GM23338 (cell line): ENCODE measurements at regions not wholly inside any gene's neighbourhood (a gene's known extent, or its start where the extent isn't known, plus 50 kb on each side); places are given as distances from the start of the nearest gene placed in this dataset.

ENCODE experiments used
- ATAC-seq: fragments of 200-7000 bp; cut with Tn5 transposase; 3 replicates; pipeline ENCODE4 v1.9.1; 2020
- DNase-seq: peaks from one replicate; pipeline ENCODE4 v3.0.0-alpha.2; 2015; ENCODE audit warnings: low spot score
- H2AFZ ChIP-seq: fragments of 200-600 bp; sonication (generic); 2 replicates; pipeline ENCODE4 v1.8.0; 2016; ENCODE audit warnings: antibody characterized with exemption, mild to moderate bottlenecking, moderate library complexity
- H3F3A ChIP-seq: fragments of 200-600 bp; sonication (generic); replicated peaks from 2 replicates; pipeline ENCODE4 v1.8.0; 2017; ENCODE audit warnings: antibody characterized with exemption, mixed run types, low read depth
- H3K27ac ChIP-seq: fragments of 200-600 bp; sonication (generic); 2 replicates; pipeline ENCODE4 v1.6.1; 2016; ENCODE audit warnings: low read depth
- H3K27me3 ChIP-seq: fragments of 200-600 bp; sonication (generic); 2 replicates; pipeline ENCODE4 v1.8.0; 2016; ENCODE audit warnings: mild to moderate bottlenecking, mixed run types, moderate library complexity; ENCODE audit not compliant: insufficient read depth
- H3K36me3 ChIP-seq: fragments of 200-600 bp; sonication (generic); 2 replicates; pipeline ENCODE4 v1.8.0; 2016; ENCODE audit warnings: mild to moderate bottlenecking; ENCODE audit not compliant: insufficient read depth
- H3K4me1 ChIP-seq: fragments of 200-600 bp; sonication (generic); 2 replicates; pipeline ENCODE4 v1.8.0; 2016; ENCODE audit warnings: mild to moderate bottlenecking, moderate library complexity; ENCODE audit not compliant: insufficient read depth
- H3K4me2 ChIP-seq: fragments of 200-600 bp; sonication (generic); 2 replicates; pipeline ENCODE4 v1.7.1; 2017; ENCODE audit warnings: mixed run types
- H3K4me3 ChIP-seq: fragments of 200-600 bp; sonication (generic); 2 replicates; pipeline ENCODE4 v1.6.1; 2016; ENCODE audit warnings: mixed run types
- H3K79me2 ChIP-seq: fragments of 200-600 bp; sonication (generic); replicated peaks from 2 replicates; pipeline ENCODE4 v1.8.0; 2017; ENCODE audit warnings: mild to moderate bottlenecking; ENCODE audit not compliant: insufficient read depth
- H3K9me2 ChIP-seq: fragments of 200-600 bp; sonication (generic); 2 replicates; pipeline ENCODE4 v1.8.0; 2017; ENCODE audit not compliant: insufficient read depth
- H4K20me1 ChIP-seq: fragments of 200-600 bp; sonication (generic); replicated peaks from 2 replicates; pipeline ENCODE4 v1.8.0; 2017; ENCODE audit warnings: mild to moderate bottlenecking; ENCODE audit not compliant: insufficient read depth
- H3K27ac Mint-ChIP-seq: 2 replicates; pipeline ENCODE4 v1.8.0; 2020; ENCODE audit warnings: inconsistent platforms, mild to moderate bottlenecking, moderate library complexity, mixed read lengths
- H3K27me3 Mint-ChIP-seq: 3 replicates; pipeline ENCODE4 v1.8.0; 2022; ENCODE audit warnings: low read depth, mild to moderate bottlenecking, moderate library complexity, mixed read lengths, inconsistent platforms; ENCODE audit not compliant: insufficient read depth, poor library complexity
- H3K36me3 Mint-ChIP-seq: 3 replicates; pipeline ENCODE4 v1.8.0; 2021; ENCODE audit warnings: low read depth, mild to moderate bottlenecking, inconsistent platforms, moderate library complexity, mixed read lengths
- H3K4me1 Mint-ChIP-seq: 3 replicates; pipeline ENCODE4 v1.8.0; 2020; ENCODE audit warnings: mild to moderate bottlenecking, inconsistent platforms, mixed read lengths
- H3K4me3 Mint-ChIP-seq: 3 replicates; pipeline ENCODE4 v1.8.0; 2021; ENCODE audit warnings: moderate library complexity, mild to moderate bottlenecking, inconsistent platforms, mixed read lengths
- H3K9me3 Mint-ChIP-seq: 3 replicates; pipeline ENCODE4 v1.8.0; 2020; ENCODE audit warnings: moderate library complexity, mild to moderate bottlenecking, inconsistent platforms, mixed read lengths
- CREB1 ChIP-seq: fragments of 250-450 bp; sonication (Bioruptor Pico); IDR thresholded peaks from 2 replicates; pipeline ENCODE4 v1.5.0; 2020; ENCODE audit warnings: low read depth, mild to moderate bottlenecking, moderate library complexity
- EZH2 ChIP-seq: fragments of 200-600 bp; sonication (generic); IDR thresholded peaks from one replicate; pipeline ENCODE4 v1.8.0; 2017; ENCODE audit warnings: antibody characterized with exemption, mild to moderate bottlenecking, low read depth; ENCODE audit not compliant: unreplicated experiment
- EZH2phosphoT487 ChIP-seq: fragments of 200-600 bp; sonication (generic); IDR thresholded peaks from one replicate; pipeline ENCODE4 v1.8.1; 2018; ENCODE audit warnings: antibody characterized with exemption; ENCODE audit not compliant: unreplicated experiment
- JUNB ChIP-seq: IDR thresholded peaks from one replicate; pipeline ENCODE4 v1.6.1; 2016; ENCODE audit warnings: antibody characterized with exemption; ENCODE audit not compliant: unreplicated experiment
- NANOG ChIP-seq: IDR thresholded peaks from 2 replicates; pipeline ENCODE4 v1.6.1; 2016; ENCODE audit warnings: antibody characterized with exemption, borderline replicate concordance
- POLR2AphosphoS5 ChIP-seq: IDR thresholded peaks from 2 replicates; pipeline ENCODE4 v1.6.1; 2016; ENCODE audit warnings: antibody characterized with exemption, low read depth
- STAT1 ChIP-seq: IDR thresholded peaks from one replicate; pipeline ENCODE4 v1.6.1; 2016; ENCODE audit warnings: antibody characterized with exemption; ENCODE audit not compliant: unreplicated experiment
- ZNF114 ChIP-seq: fragments of 250-450 bp; sonication (Bioruptor Pico); IDR thresholded peaks from 2 replicates; pipeline ENCODE4 v1.5.0; 2020; ENCODE audit warnings: mild to moderate bottlenecking, moderate library complexity
- ZNF331 ChIP-seq: fragments of 250-450 bp; sonication (Bioruptor Pico); IDR thresholded peaks from 2 replicates; pipeline ENCODE4 v1.5.0; 2020; ENCODE audit warnings: low read depth, mild to moderate bottlenecking, moderate library complexity
- TF ChIP-seq, protein P1 (sequence below): fragments of 250-450 bp; sonication (Bioruptor Pico); IDR thresholded peaks from 2 replicates; pipeline ENCODE4 v1.5.0; 2020; ENCODE audit warnings: mild to moderate bottlenecking, moderate library complexity
- TF ChIP-seq, protein P2 (sequence below): IDR thresholded peaks from 2 replicates; pipeline ENCODE4 v1.6.1; 2016; ENCODE audit warnings: antibody characterized with exemption
- TF ChIP-seq, protein P3 (sequence below), 2 experiments: fragments of 200-600 bp in 1 of 2; sonication (generic) in 1 of 2; conservative IDR thresholded peaks; 2 replicates each; pipeline versions ENCODE4 v1.5.1 to v1.6.1; 2016 to 2017; ENCODE audit warnings: antibody characterized with exemption in 2 of 2, low read depth in 2 of 2, mild to moderate bottlenecking in 2 of 2, moderate library complexity in 1 of 2
- TF ChIP-seq, protein P4 (sequence below): IDR thresholded peaks from one replicate; pipeline ENCODE4 v1.6.1; 2018; ENCODE audit warnings: antibody characterized with exemption; ENCODE audit not compliant: unreplicated experiment

- Histone ChIP-seq H3K27me3 (no peaks in the 10 kb centered on the region), H3K4me2 (no peak overlapping the region), H3K36me3 (no peaks in the 10 kb centered on the region), H3K9me2 (no peaks in the 10 kb centered on the region), H3K4me3 (no peak overlapping the region), H4K20me1 (no peaks in the 10 kb centered on the region), H2AFZ (no peak overlapping the region), H3K79me2 (no peaks in the 10 kb centered on the region), H3F3A (no peaks in the 10 kb centered on the region), H3K4me1 (peaks cover 13% of the 10 kb centered on the region), H3K27ac (no peak overlapping the region)
- DNase-seq (no peak), ATAC-seq (no peak)
- no peaks in the 10 kb centered on the region for H3K36me3 Mint-ChIP-seq
- no peak overlapping the region for H3K27ac Mint-ChIP-seq
- no peaks in the 10 kb centered on the region for H3K27me3 Mint-ChIP-seq
- TF ChIP-seq JUNB (no peak), EZH2phosphoT487 (no peak), ZNF331 (CRISPR knock-in tag) (no peak), STAT1 (no peak), EZH2 (no peak), CREB1 (CRISPR knock-in tag) (no peak), ZNF114 (CRISPR knock-in tag) (no peak), POLR2AphosphoS5 (no peak), NANOG (no peak)
- TF ChIP-seq, protein P1, sequence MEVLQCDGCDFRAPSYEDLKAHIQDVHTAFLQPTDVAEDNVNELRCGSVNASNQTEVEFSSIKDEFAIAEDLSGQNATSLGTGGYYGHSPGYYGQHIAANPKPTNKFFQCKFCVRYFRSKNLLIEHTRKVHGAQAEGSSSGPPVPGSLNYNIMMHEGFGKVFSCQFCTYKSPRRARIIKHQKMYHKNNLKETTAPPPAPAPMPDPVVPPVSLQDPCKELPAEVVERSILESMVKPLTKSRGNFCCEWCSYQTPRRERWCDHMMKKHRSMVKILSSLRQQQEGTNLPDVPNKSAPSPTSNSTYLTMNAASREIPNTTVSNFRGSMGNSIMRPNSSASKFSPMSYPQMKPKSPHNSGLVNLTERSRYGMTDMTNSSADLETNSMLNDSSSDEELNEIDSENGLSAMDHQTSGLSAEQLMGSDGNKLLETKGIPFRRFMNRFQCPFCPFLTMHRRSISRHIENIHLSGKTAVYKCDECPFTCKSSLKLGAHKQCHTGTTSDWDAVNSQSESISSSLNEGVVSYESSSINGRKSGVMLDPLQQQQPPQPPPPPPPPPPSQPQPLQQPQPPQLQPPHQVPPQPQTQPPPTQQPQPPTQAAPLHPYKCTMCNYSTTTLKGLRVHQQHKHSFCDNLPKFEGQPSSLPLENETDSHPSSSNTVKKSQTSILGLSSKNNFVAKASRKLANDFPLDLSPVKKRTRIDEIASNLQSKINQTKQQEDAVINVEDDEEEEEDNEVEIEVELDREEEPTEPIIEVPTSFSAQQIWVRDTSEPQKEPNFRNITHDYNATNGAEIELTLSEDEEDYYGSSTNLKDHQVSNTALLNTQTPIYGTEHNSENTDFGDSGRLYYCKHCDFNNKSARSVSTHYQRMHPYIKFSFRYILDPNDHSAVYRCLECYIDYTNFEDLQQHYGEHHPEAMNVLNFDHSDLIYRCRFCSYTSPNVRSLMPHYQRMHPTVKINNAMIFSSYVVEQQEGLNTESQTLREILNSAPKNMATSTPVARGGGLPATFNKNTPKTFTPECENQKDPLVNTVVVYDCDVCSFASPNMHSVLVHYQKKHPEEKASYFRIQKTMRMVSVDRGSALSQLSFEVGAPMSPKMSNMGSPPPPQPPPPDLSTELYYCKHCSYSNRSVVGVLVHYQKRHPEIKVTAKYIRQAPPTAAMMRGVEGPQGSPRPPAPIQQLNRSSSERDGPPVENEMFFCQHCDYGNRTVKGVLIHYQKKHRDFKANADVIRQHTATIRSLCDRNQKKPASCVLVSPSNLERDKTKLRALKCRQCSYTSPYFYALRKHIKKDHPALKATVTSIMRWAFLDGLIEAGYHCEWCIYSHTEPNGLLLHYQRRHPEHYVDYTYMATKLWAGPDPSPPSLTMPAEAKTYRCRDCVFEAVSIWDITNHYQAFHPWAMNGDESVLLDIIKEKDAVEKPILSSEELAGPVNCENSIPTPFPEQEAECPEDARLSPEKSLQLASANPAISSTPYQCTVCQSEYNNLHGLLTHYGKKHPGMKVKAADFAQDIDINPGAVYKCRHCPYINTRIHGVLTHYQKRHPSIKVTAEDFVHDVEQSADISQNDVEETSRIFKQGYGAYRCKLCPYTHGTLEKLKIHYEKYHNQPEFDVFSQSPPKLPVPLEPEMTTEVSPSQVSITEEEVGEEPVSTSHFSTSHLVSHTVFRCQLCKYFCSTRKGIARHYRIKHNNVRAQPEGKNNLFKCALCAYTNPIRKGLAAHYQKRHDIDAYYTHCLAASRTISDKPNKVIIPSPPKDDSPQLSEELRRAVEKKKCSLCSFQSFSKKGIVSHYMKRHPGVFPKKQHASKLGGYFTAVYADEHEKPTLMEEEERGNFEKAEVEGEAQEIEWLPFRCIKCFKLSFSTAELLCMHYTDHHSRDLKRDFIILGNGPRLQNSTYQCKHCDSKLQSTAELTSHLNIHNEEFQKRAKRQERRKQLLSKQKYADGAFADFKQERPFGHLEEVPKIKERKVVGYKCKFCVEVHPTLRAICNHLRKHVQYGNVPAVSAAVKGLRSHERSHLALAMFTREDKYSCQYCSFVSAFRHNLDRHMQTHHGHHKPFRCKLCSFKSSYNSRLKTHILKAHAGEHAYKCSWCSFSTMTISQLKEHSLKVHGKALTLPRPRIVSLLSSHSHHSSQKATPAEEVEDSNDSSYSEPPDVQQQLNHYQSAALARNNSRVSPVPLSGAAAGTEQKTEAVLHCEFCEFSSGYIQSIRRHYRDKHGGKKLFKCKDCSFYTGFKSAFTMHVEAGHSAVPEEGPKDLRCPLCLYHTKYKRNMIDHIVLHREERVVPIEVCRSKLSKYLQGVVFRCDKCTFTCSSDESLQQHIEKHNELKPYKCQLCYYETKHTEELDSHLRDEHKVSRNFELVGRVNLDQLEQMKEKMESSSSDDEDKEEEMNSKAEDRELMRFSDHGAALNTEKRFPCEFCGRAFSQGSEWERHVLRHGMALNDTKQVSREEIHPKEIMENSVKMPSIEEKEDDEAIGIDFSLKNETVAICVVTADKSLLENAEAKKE (CRISPR knock-in tag), result no peak
- TF ChIP-seq, protein P2, sequence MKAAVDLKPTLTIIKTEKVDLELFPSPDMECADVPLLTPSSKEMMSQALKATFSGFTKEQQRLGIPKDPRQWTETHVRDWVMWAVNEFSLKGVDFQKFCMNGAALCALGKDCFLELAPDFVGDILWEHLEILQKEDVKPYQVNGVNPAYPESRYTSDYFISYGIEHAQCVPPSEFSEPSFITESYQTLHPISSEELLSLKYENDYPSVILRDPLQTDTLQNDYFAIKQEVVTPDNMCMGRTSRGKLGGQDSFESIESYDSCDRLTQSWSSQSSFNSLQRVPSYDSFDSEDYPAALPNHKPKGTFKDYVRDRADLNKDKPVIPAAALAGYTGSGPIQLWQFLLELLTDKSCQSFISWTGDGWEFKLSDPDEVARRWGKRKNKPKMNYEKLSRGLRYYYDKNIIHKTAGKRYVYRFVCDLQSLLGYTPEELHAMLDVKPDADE, result no peak
- TF ChIP-seq, protein P3, sequence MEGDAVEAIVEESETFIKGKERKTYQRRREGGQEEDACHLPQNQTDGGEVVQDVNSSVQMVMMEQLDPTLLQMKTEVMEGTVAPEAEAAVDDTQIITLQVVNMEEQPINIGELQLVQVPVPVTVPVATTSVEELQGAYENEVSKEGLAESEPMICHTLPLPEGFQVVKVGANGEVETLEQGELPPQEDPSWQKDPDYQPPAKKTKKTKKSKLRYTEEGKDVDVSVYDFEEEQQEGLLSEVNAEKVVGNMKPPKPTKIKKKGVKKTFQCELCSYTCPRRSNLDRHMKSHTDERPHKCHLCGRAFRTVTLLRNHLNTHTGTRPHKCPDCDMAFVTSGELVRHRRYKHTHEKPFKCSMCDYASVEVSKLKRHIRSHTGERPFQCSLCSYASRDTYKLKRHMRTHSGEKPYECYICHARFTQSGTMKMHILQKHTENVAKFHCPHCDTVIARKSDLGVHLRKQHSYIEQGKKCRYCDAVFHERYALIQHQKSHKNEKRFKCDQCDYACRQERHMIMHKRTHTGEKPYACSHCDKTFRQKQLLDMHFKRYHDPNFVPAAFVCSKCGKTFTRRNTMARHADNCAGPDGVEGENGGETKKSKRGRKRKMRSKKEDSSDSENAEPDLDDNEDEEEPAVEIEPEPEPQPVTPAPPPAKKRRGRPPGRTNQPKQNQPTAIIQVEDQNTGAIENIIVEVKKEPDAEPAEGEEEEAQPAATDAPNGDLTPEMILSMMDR (conservative IDR thresholded peaks at IDR 0.05; ENCODE audit: low read depth in 2 of 2), result no peak
- TF ChIP-seq, protein P4, sequence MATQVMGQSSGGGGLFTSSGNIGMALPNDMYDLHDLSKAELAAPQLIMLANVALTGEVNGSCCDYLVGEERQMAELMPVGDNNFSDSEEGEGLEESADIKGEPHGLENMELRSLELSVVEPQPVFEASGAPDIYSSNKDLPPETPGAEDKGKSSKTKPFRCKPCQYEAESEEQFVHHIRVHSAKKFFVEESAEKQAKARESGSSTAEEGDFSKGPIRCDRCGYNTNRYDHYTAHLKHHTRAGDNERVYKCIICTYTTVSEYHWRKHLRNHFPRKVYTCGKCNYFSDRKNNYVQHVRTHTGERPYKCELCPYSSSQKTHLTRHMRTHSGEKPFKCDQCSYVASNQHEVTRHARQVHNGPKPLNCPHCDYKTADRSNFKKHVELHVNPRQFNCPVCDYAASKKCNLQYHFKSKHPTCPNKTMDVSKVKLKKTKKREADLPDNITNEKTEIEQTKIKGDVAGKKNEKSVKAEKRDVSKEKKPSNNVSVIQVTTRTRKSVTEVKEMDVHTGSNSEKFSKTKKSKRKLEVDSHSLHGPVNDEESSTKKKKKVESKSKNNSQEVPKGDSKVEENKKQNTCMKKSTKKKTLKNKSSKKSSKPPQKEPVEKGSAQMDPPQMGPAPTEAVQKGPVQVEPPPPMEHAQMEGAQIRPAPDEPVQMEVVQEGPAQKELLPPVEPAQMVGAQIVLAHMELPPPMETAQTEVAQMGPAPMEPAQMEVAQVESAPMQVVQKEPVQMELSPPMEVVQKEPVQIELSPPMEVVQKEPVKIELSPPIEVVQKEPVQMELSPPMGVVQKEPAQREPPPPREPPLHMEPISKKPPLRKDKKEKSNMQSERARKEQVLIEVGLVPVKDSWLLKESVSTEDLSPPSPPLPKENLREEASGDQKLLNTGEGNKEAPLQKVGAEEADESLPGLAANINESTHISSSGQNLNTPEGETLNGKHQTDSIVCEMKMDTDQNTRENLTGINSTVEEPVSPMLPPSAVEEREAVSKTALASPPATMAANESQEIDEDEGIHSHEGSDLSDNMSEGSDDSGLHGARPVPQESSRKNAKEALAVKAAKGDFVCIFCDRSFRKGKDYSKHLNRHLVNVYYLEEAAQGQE, result no peak
- no peak overlapping the region for H3K4me3 Mint-ChIP-seq
- H3K9me3 Mint-ChIP-seq, result no peaks in the 10 kb centered on the region
- peaks cover 11% of the 10 kb centered on the region for H3K4me1 Mint-ChIP-seq
Observed at GRCh38 chrX:115712484-115712883, 151.5 kb downstream of the PLS3 start.
